OCI-LY7 (cell line): ENCODE measurements at regions not wholly inside any gene's neighbourhood (a gene's known extent, or its start where the extent isn't known, plus 50 kb on each side); places are given as distances from the start of the nearest gene placed in this dataset.

Experiments
- BruUV-seq: library from RNA; stranded (reverse); fragments of 400-500 nt; replicated peaks from 2 replicates; lab custom pipeline; 2021; lab: Mats Ljungman, UMichigan
- CTCF ChIA-PET: fragments of 300-600 bp; sonication (Branson Sonifier 250); formaldehyde crosslinking; loops from one replicate; lab custom pipeline; 2022; ENCODE audit warnings: antibody characterized with exemption; ENCODE audit not compliant: unreplicated experiment; lab: Charles Lee
- POLR2A ChIA-PET: fragments of 300-600 bp; sonication (Branson Sonifier 250); formaldehyde crosslinking; loops from one replicate; lab custom pipeline; 2022; ENCODE audit warnings: antibody characterized with exemption; lab: Charles Lee
- DNase-seq: peaks from one replicate; pipeline ENCODE4 v3.0.0-alpha.2; 2015; ENCODE audit warnings: low spot score
- H2AFZ ChIP-seq: fragments of 200-600 bp; sonication (generic), shearing (Covaris generic); 2 replicates; pipeline ENCODE4 v1.6.1; 2014; ENCODE audit warnings: mild to moderate bottlenecking, antibody characterized with exemption, low read length, moderate library complexity
- H3K27ac ChIP-seq: fragments of 200-600 bp; sonication (generic); 2 replicates; pipeline ENCODE4 v1.5.1; 2014; ENCODE audit warnings: mixed run types, low read depth, mild to moderate bottlenecking, moderate library complexity, low read length, inconsistent platforms; ENCODE audit not compliant: poor library complexity, severe bottlenecking
- H3K36me3 ChIP-seq: fragments of 200-600 bp; sonication (generic); 2 replicates; pipeline ENCODE4 v1.6.1; 2014; ENCODE audit warnings: mild to moderate bottlenecking, antibody characterized with exemption, low read length, moderate library complexity, mixed read lengths; ENCODE audit not compliant: insufficient read depth
- H3K4me1 ChIP-seq: fragments of 200-600 bp; sonication (generic); 2 replicates; pipeline ENCODE4 v1.5.1; 2014; ENCODE audit warnings: mild to moderate bottlenecking, low read length; ENCODE audit not compliant: insufficient read depth, poor library complexity, severe bottlenecking
- H3K4me2 ChIP-seq: fragments of 200-600 bp; sonication (generic); 2 replicates; pipeline ENCODE4 v1.6.1; 2014; ENCODE audit warnings: mild to moderate bottlenecking, low read length
- H3K4me3 ChIP-seq: fragments of 200-600 bp; sonication (generic); 2 replicates; pipeline ENCODE4 v1.5.1; 2014; ENCODE audit warnings: mild to moderate bottlenecking, low read depth, low read length; ENCODE audit not compliant: poor library complexity, severe bottlenecking
- H3K79me2 ChIP-seq: fragments of 200-600 bp; sonication (generic); 2 replicates; pipeline ENCODE4 v1.6.1; 2016; ENCODE audit warnings: low read depth, mild to moderate bottlenecking, low read length, moderate library complexity, mixed read lengths; ENCODE audit not compliant: insufficient read depth
- H3K9me2 ChIP-seq: fragments of 200-600 bp; sonication (generic); 2 replicates; pipeline ENCODE4 v1.6.1; 2016; ENCODE audit warnings: mild to moderate bottlenecking, low read length, mixed read lengths; ENCODE audit not compliant: insufficient read depth
- H3K9me3 ChIP-seq: fragments of 200-600 bp; sonication (generic); 2 replicates; pipeline ENCODE4 v1.6.1; 2014; ENCODE audit warnings: mild to moderate bottlenecking, mixed run types, low read length, mixed read lengths
- H4K20me1 ChIP-seq: fragments of 200-600 bp; sonication (generic); 2 replicates; pipeline ENCODE4 v1.6.1; 2014; ENCODE audit warnings: mild to moderate bottlenecking, antibody characterized with exemption, low read length, moderate library complexity, mixed read lengths; ENCODE audit not compliant: insufficient read depth
- CTCF ChIP-seq: fragments of 200-600 bp; sonication (generic); conservative IDR thresholded peaks from 2 replicates; pipeline ENCODE4 v1.5.1; 2014; ENCODE audit warnings: mild to moderate bottlenecking, antibody characterized with exemption, low read length, moderate library complexity, mixed read lengths
- EZH2phosphoT487 ChIP-seq: fragments of 200-600 bp; sonication (generic); IDR thresholded peaks from 2 replicates; pipeline ENCODE4 v1.6.1; 2018; ENCODE audit warnings: low read depth, borderline replicate concordance, mild to moderate bottlenecking, mixed run types, antibody characterized with exemption, low read length, moderate library complexity, mixed read lengths
- intact Hi-C: fragments of 100-400 bp; cut with micrococcal nuclease; formaldehyde crosslinking; loops from one replicate; pipeline ENCODE4 v1.10.0; 2022; ENCODE audit not compliant: unreplicated experiment

- no peak overlapping the region for H3K4me3 ChIP-seq
- ChIA-PET POLR2A (no interaction called here), CTCF (no interaction called here)
- intact Hi-C loops = no loop called here
- no peaks in the 10 kb centered on the region for H3K9me3 ChIP-seq
- H3K27ac ChIP-seq = no peak overlapping the region
- no peaks in the 10 kb centered on the region for H4K20me1 ChIP-seq
- no peaks in the 10 kb centered on the region for H3K79me2 ChIP-seq
- H3K4me1 ChIP-seq = no peaks in the 10 kb centered on the region
- H3K9me2 ChIP-seq = no peaks in the 10 kb centered on the region
- no peak overlapping the region for H2AFZ ChIP-seq
- no peak for DNase-seq
- H3K4me2 ChIP-seq = no peak overlapping the region
- BruUV-seq = no TSS peak
- H3K36me3 ChIP-seq = no peaks in the 10 kb centered on the region
- TF ChIP-seq EZH2phosphoT487 = no peak
- no peak for TF ChIP-seq CTCF
These were observed 78.1 kb upstream of the SPATA31C2 start for GRCh38 chr9:88216126-88216995.

- BruUV-seq = no TSS peak
- Histone ChIP-seq H4K20me1 (no peaks in the 10 kb centered on the region), H3K4me3 (no peak overlapping the region), H3K4me1 (no peaks in the 10 kb centered on the region), H3K36me3 (no peaks in the 10 kb centered on the region), H3K9me2 (no peaks in the 10 kb centered on the region), H2AFZ (no peak overlapping the region), H3K9me3 (no peaks in the 10 kb centered on the region), H3K4me2 (no peak overlapping the region), H3K27ac (no peak overlapping the region), H3K79me2 (no peaks in the 10 kb centered on the region)
- no peak for DNase-seq
- CTCF ChIA-PET = no interaction called here
- TF ChIP-seq EZH2phosphoT487 (no peak), CTCF (no peak)
- intact Hi-C loops = no loop called here
- POLR2A ChIA-PET = no interaction called here
These were observed 77.2 kb upstream of the SPATA31C2 start for GRCh38 chr9:88215196-88216125.
